Esophagus muscularis mucosa (tissue), 4 donors: ENCODE measurements at regions not wholly inside any gene's neighbourhood (a gene's known extent, or its start where the extent isn't known, plus 50 kb on each side); places are given as distances from the start of the nearest gene placed in this dataset.

ENCODE experiments used
- DNase-seq: peaks from one replicate; pipeline ENCODE4 v3.0.0-alpha.2; 2017; ENCODE audit errors: extremely low spot score
- H3K27ac ChIP-seq, 4 donors: fragments of 200-600 bp; sonication (generic); replicated peaks in 1 of 4; 1 replicate in 3 of 4; 2 replicates in 1 of 4; pipeline ENCODE4 v1.5.1; 2016 to 2019; ENCODE audit warnings: mild to moderate bottlenecking in 1 of 4
- H3K27me3 ChIP-seq, 4 donors: fragments of 200-600 bp; sonication (generic); one replicate each; pipeline versions ENCODE4 v1.5.1 to v1.6.0; 2016 to 2019
- H3K36me3 ChIP-seq, 4 donors: fragments of 200-600 bp; sonication (generic); one replicate each; pipeline ENCODE4 v1.5.1; 2016 to 2019
- H3K4me1 ChIP-seq, 4 donors: fragments of 200-600 bp; sonication (generic); one replicate each; pipeline ENCODE4 v1.5.1; 2016 to 2019
- H3K4me3 ChIP-seq, 4 donors: fragments of 200-600 bp; sonication (generic); 1 replicate in 2 of 4; 2 replicates in 2 of 4; pipeline ENCODE4 v1.5.1; 2016 to 2019; ENCODE audit warnings: mild to moderate bottlenecking in 4 of 4, moderate library complexity in 1 of 4
- H3K9me3 ChIP-seq, 4 donors: fragments of 200-600 bp; sonication (generic); 1 replicate in 3 of 4; 2 replicates in 1 of 4; pipeline ENCODE4 v1.5.1; 2016 to 2019
- EP300 ChIP-seq: sonication (generic); formaldehyde crosslinking; IDR thresholded peaks from one replicate; pipeline ENCODE4 v1.6.1; 2017; ENCODE audit warnings: antibody characterized with exemption
- POLR2A ChIP-seq: fragments of 450-650 bp; IDR thresholded peaks from one replicate; pipeline ENCODE4 v1.6.1; 2017; ENCODE audit warnings: antibody characterized with exemption, moderate library complexity, mild to moderate bottlenecking, low read depth
- POLR2AphosphoS5 ChIP-seq, 2 donors: sonication (generic); formaldehyde crosslinking; IDR thresholded peaks; one replicate each; pipeline ENCODE4 v1.6.1; 2017; ENCODE audit warnings: antibody characterized with exemption in 2 of 2
- WGBS: methylation state at CpG from one replicate; pipeline ENCODE4 v1.1.5; 2018; 5-methylcytosine and 5-hydroxymethylcytosine counted together
- intact Hi-C: fragments of 100-400 bp; cut with DNase I; formaldehyde crosslinking; loops from one replicate; pipeline ENCODE4 v1.15.1; 2023
- TF ChIP-seq, protein P1 (sequence below), 3 experiments: fragments of 200-600 bp in 2 of 3; fragments of 450-650 bp in 1 of 3; sonication (generic) in 2 of 3; IDR thresholded peaks; one replicate each; pipeline ENCODE4 v1.5.1; 2017 to 2019; ENCODE audit warnings: antibody characterized with exemption in 3 of 3, mild to moderate bottlenecking in 2 of 3, moderate library complexity in 1 of 3

DNA sequence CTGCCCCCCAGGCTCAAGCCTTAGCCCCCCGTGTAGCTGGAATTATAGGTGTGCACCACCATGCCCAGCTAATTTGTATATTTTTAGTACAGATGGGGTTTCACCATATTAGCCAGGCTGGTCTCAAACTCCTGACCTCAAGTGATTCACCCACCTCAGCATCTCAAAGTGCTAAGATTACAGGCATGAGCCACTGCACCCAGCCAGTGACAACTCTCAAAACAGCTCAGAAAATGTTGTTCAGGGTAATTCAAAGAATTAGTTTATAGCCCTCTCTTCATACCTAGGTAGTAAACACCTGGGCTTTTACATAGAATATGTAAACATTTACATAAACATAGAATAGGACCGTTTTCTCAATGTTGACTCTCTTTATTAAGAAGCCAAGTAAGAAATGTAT is 168.7 kb downstream of the ENC1 start:
- Histone ChIP-seq H3K27ac (no peak overlapping the region), H3K4me3 (no peak overlapping the region), H3K36me3 (no peaks in the 10 kb centered on the region), H3K4me1 (no peaks in the 10 kb centered on the region), H3K27me3 (no peaks in the 10 kb centered on the region), H3K9me3 (no peaks in the 10 kb centered on the region)
- TF ChIP-seq, protein P1, sequence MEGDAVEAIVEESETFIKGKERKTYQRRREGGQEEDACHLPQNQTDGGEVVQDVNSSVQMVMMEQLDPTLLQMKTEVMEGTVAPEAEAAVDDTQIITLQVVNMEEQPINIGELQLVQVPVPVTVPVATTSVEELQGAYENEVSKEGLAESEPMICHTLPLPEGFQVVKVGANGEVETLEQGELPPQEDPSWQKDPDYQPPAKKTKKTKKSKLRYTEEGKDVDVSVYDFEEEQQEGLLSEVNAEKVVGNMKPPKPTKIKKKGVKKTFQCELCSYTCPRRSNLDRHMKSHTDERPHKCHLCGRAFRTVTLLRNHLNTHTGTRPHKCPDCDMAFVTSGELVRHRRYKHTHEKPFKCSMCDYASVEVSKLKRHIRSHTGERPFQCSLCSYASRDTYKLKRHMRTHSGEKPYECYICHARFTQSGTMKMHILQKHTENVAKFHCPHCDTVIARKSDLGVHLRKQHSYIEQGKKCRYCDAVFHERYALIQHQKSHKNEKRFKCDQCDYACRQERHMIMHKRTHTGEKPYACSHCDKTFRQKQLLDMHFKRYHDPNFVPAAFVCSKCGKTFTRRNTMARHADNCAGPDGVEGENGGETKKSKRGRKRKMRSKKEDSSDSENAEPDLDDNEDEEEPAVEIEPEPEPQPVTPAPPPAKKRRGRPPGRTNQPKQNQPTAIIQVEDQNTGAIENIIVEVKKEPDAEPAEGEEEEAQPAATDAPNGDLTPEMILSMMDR (IDR thresholded peaks at IDR 0.05) = no peak
- TF ChIP-seq POLR2AphosphoS5 (IDR thresholded peaks at IDR 0.05) (no peak), EP300 (no peak), POLR2A (no peak)
- intact Hi-C loops = no loop called here
- WGBS = 83% methylated on average over 2 of the region's 2 CpGs
- no peak for DNase-seq

DNA sequence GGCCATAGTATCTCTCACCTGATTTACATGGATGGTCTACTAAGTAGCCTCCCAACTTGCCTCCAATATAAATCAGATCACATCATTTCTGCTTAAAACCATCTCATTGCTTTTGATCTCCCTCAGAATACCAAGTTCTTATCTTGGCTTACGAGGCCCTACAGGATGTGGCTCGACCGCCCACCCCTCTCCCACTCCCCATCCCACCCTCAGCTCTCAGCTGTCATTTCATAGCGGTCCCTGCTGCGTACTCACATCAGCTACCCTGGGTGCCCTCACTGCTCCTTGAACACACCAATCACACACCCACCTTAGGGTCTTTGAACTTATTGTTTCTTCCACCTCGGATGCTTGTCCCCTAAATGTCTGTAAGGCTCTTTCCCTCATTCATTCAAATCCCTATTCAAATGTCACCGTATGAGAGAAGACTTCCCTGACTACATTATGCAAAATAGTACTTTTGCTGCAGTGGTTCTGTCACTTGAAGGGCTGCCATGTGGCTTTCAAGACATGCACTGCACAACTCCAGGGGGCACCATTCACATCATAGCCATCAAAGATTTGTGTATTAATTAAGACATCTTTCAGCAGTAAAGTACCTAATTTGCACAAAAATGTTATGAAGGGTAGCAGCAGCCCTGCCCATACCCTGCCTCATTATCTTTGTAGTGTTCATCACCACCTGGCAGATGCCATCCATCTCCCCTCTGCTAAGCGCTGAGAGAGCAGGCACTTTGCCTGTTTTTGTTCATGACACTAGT is 171.1 kb downstream of the ENC1 start:
- Histone ChIP-seq H3K9me3 (no peaks in the 10 kb centered on the region), H3K36me3 (no peaks in the 10 kb centered on the region), H3K27ac (no peak overlapping the region), H3K4me1 (no peaks in the 10 kb centered on the region), H3K27me3 (no peaks in the 10 kb centered on the region), H3K4me3 (no peak overlapping the region)
- 83% methylated on average over 8 of the region's 8 CpGs for WGBS
- intact Hi-C loops = no loop called here
- no peak for DNase-seq
- TF ChIP-seq, protein P1 (IDR thresholded peaks at IDR 0.05) = no peak
- no peak for TF ChIP-seq POLR2A
- no peak for TF ChIP-seq POLR2AphosphoS5 (IDR thresholded peaks at IDR 0.05)
- TF ChIP-seq EP300 = no peak

DNA sequence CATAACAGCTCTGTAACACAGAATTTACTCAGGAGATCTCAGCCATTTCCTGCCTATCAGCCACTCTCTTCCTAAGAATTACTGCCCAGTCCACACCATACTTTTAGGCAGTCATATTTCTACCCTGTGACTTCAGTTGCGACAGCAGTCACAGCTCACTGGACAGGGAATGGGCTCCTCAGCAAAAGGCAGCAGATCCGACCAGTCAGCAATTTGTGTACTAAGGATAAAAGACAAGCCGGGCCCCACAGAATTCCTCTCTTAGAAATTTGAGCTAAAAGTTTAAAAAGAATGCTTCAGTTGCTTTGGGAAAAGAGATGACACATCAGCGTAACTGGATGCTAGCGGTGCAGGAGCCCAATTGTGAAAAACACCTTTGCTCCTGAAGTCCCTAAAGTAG is 172.1 kb downstream of the ENC1 start:
- no peaks in the 10 kb centered on the region for H3K36me3 ChIP-seq
- intact Hi-C loops = no loop called here
- no peak for TF ChIP-seq EP300
- no peak for TF ChIP-seq POLR2A
- no peak for TF ChIP-seq POLR2AphosphoS5 (IDR thresholded peaks at IDR 0.05)
- TF ChIP-seq, protein P1 (IDR thresholded peaks at IDR 0.05) = no peak
- 95% methylated on average over 5 of the region's 5 CpGs for WGBS
- no peak overlapping the region for H3K27ac ChIP-seq
- H3K27me3 ChIP-seq = no peaks in the 10 kb centered on the region
- no peak overlapping the region for H3K4me3 ChIP-seq
- H3K9me3 ChIP-seq = no peaks in the 10 kb centered on the region
- DNase-seq = no peak
- no peaks in the 10 kb centered on the region for H3K4me1 ChIP-seq

DNA sequence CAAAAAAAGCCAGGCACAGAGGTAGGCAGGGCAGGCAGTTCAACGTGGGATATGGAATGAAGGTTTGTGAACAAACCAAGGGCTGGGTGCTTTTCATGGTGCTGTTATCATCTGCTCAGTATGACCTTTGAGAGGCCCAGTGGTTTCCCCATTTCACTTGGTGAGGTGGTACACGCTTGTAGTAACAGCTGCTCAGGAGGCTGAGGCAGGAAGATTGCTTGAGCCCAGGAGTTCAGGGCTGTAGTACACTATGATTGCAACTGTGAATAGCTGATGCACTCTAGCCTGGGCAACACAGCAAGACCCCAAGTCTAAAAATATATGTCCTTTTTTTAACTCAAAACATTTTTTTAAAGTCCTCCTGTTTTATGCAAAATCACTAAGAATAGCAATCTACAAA is 174.8 kb downstream of the ENC1 start:
- Histone ChIP-seq H3K27ac (no peak overlapping the region), H3K4me1 (no peaks in the 10 kb centered on the region), H3K27me3 (no peaks in the 10 kb centered on the region), H3K36me3 (no peaks in the 10 kb centered on the region), H3K4me3 (no peak overlapping the region), H3K9me3 (no peaks in the 10 kb centered on the region)
- intact Hi-C loops = no loop called here
- TF ChIP-seq EP300 (no peak), POLR2AphosphoS5 (IDR thresholded peaks at IDR 0.05) (no peak), POLR2A (no peak)
- TF ChIP-seq, protein P1 (IDR thresholded peaks at IDR 0.05) = no peak
- 84% methylated on average over 2 of the region's 2 CpGs for WGBS
- DNase-seq = peak; percentile 55
